ENCODE measurements at regions not wholly inside any gene's neighbourhood (a gene's known extent, or its start where the extent isn't known, plus 50 kb on each side); places are given as distances from the start of the nearest gene placed in this dataset.

DNA sequence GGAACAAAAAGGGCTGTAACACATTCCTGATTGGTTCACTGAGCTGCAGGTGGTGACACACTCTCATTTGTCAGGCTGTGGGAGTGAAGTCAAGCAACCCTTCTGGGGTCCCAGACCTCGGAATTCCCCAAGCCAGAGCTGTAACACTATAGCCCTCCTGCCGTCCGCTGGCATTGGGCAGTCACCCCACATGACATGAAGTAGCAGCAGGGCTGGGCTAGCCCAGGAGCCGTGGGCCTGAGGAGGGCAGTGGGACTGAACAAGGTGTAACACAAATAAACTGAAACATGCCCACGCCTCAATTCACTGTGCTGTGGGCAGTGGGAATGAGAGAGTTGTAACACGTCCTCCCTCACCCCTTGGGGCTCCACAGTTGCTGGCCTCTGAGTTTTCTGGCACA is 689.1 kb upstream of the EYS start:
- no peak for TF ChIP-seq CTCF (IDR thresholded peaks at IDR 0.05; ENCODE audit: control insufficient read depth, extremely low read depth, insufficient read depth)
- no peak for DNase-seq (ENCODE audit: low read depth)
- H3K4me3 ChIP-seq (ENCODE audit: low read depth, low read length): no peak overlapping the region

GRCh38 chr6:66390393-66390792 is 683.4 kb upstream of the EYS start:
- no peak for TF ChIP-seq CTCF (IDR thresholded peaks at IDR 0.05; ENCODE audit: control insufficient read depth, extremely low read depth, insufficient read depth)

DNA sequence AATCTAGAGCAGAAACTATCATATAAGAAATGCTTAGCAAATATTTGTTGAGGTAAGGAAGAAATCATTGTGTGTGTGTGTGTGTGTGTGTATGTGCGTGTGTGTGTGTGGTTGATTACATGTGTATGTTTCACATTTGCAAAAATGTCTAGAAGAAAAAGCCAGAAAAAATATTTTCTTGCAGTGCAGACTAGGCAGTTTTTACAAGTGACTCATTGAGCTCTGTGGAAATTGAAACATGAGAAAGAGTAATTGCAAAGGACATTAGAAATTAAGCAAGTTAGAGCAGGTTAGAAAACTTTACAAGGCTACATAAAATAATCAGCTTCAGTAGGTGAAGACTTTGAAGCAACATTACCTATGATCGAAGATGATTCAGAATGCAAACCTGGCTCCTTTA is 669.0 kb upstream of the EYS start:
- no peak for DNase-seq (ENCODE audit: low read depth)
- no peak for TF ChIP-seq CTCF (IDR thresholded peaks at IDR 0.05; ENCODE audit: control insufficient read depth, extremely low read depth, insufficient read depth)
- H3K4me3 ChIP-seq (ENCODE audit: low read depth, low read length): no peak overlapping the region

More at GRCh38 chr6:66390393-66390792, 683.4 kb upstream of the EYS start:
- no peak for DNase-seq (ENCODE audit: low read depth)
- no peak overlapping the region for H3K4me3 ChIP-seq (ENCODE audit: low read depth, low read length)

DNA sequence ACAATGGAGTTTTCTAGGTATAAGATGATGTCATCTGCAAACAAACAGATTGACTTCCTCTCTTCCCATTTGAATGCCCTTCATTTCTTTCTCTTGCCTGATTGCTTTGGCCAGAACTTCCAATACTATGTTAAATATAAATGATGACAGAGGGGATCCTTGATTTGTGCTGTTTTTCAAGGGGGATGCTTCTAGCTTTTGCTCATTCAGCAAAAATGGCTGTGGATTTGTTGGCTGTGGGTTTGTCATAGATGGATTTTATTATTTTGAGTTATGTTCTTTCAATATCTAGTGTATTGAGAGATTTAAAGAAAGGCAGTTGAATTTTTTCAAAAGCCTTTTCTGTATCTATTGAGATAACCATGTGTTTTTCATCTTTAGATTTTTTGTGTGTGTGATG is 662.4 kb upstream of the EYS start:
- H3K4me3 ChIP-seq (ENCODE audit: low read depth, low read length): no peak overlapping the region
- no peak for DNase-seq (ENCODE audit: low read depth)
- TF ChIP-seq CTCF (IDR thresholded peaks at IDR 0.05; ENCODE audit: control insufficient read depth, extremely low read depth, insufficient read depth): no peak

DNA sequence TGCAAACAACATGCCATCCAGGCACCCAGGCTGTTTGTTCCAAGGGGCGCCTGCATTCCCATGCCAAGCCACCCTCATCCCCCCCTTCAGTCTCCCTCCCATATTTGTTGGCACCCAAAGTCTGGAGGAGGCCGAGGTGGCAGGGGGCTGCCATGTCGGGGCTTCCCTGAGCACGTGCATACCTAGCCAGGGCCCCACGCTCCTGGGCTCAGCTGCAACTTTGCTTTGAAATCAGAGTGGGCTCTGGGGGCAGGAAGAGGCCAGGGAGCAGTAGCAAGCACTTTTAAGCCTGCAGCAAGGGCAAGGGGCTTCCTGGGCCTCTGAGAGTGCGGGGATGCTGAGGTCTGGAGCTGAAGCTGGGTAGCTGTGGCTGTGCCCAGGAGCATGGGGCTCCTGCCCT is 655.9 kb upstream of the EYS start:
- no peak for DNase-seq (ENCODE audit: low read depth)
- no peak overlapping the region for H3K4me3 ChIP-seq (ENCODE audit: low read depth, low read length)
- no peak for TF ChIP-seq CTCF (IDR thresholded peaks at IDR 0.05; ENCODE audit: control insufficient read depth, extremely low read depth, insufficient read depth)

DNA sequence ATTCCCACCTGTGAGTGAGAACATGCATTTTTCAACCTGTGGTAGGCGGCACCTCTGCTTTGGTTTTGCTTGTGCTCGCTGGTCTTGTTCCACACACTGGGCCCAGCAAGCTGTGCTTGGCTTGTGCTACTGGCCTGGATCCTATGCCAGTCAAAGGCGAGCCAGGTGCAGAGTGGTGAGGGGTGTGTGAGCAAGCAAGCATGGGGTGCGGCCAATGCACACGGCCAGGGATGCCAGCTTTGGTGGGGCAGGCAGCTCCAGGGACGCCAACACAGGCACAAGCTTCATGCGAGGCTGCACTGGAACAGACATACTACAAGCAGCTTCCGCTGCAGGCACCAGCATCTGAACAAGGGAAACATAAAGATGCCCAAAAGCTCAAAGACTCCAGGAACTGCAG is 654.9 kb upstream of the EYS start:
- TF ChIP-seq CTCF (IDR thresholded peaks at IDR 0.05; ENCODE audit: control insufficient read depth, extremely low read depth, insufficient read depth): no peak
- no peak overlapping the region for H3K4me3 ChIP-seq (ENCODE audit: low read depth, low read length)
- DNase-seq (ENCODE audit: low read depth): no peak

GRCh38 chr6:66357781-66358180 is 650.8 kb upstream of the EYS start:
- TF ChIP-seq CTCF (IDR thresholded peaks at IDR 0.05; ENCODE audit: control insufficient read depth, extremely low read depth, insufficient read depth): no peak
- H3K4me3 ChIP-seq (ENCODE audit: low read depth, low read length): no peak overlapping the region
- no peak for DNase-seq (ENCODE audit: low read depth)

Measured in LNCaP clone FGC (cell line).